ENCODE measurements at regions not wholly inside any gene's neighbourhood (a gene's known extent, or its start where the extent isn't known, plus 50 kb on each side); places are given as distances from the start of the nearest gene placed in this dataset.

DNA sequence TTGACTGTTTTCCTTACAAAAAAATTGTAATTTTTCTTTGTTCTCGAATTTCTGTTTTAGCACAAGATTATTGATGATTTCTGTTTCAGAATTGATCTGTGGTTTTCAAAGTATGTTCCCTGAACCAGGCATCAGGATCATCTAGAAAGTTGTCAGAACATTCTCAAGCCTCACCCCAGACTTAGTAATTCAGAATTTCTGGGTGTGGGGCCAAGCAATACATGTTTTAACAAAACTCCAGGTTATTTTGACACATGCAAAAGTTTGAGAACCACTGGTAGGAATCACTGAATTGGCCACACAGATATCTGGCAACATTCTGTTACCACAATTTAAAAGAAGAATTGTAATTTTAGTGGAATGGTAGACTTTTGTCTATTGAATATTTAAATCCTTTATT, 1173.9 kb upstream of the LRRTM3 start:
- intact Hi-C loops (cut with micrococcal nuclease; ENCODE audit: unreplicated experiment): no loop called here
- no peaks in the 10 kb centered on the region for H3K27me3 ChIP-seq (replicated peaks; ENCODE audit: insufficient read depth, low read depth, low read length, poor library complexity)

DNA sequence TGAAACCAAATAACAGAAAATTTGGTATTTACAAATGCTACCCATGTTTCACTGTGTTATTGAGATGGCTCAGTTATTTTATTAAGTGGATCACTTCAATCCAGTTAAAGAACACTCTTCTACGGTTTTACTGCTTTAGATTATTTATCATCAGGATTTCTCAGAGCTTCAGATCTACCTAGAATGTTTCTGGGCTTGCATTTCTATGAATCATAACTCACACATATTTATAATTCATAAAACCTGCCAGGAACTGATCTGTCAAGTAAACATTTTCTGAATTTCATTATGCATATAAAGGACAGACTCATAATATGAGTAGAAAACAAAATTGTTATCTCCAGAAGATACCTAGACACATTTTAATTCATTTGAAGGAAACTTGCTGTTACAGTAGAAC, 1172.3 kb upstream of the LRRTM3 start:
- Histone ChIP-seq H3K36me3 (ENCODE audit: insufficient read depth, low read length, poor library complexity, severe bottlenecking) (no peaks in the 10 kb centered on the region), H3K27me3 (replicated peaks; ENCODE audit: insufficient read depth, low read depth, low read length, poor library complexity) (no peaks in the 10 kb centered on the region), H3K27ac (ENCODE audit: low read depth, low read length, poor library complexity, severe bottlenecking) (no peak overlapping the region), H3K9me3 (ENCODE audit: low read depth, low read length, poor library complexity, severe bottlenecking) (no peaks in the 10 kb centered on the region), H3K4me1 (ENCODE audit: insufficient read depth, low read length, poor library complexity, severe bottlenecking) (no peaks in the 10 kb centered on the region), H3K4me3 (ENCODE audit: low read depth, low read length, poor library complexity, severe bottlenecking) (no peak overlapping the region)
- intact Hi-C loops (cut with micrococcal nuclease; ENCODE audit: unreplicated experiment): no loop called here
- ChIA-PET POLR2A (ENCODE audit: low non-redundant PET) (no interaction called here), CTCF (no interaction called here)
- BruUV-seq (replicated peaks): no TSS peak
- DNase-seq (ENCODE audit: low spot score): no peak
- TF ChIP-seq EZH2 (IDR thresholded peaks at IDR 0.05; ENCODE audit: borderline replicate concordance, low read depth, low read length, poor library complexity, severe bottlenecking): no peak
- TF ChIP-seq, protein P1, sequence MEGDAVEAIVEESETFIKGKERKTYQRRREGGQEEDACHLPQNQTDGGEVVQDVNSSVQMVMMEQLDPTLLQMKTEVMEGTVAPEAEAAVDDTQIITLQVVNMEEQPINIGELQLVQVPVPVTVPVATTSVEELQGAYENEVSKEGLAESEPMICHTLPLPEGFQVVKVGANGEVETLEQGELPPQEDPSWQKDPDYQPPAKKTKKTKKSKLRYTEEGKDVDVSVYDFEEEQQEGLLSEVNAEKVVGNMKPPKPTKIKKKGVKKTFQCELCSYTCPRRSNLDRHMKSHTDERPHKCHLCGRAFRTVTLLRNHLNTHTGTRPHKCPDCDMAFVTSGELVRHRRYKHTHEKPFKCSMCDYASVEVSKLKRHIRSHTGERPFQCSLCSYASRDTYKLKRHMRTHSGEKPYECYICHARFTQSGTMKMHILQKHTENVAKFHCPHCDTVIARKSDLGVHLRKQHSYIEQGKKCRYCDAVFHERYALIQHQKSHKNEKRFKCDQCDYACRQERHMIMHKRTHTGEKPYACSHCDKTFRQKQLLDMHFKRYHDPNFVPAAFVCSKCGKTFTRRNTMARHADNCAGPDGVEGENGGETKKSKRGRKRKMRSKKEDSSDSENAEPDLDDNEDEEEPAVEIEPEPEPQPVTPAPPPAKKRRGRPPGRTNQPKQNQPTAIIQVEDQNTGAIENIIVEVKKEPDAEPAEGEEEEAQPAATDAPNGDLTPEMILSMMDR (conservative IDR thresholded peaks at IDR 0.05; ENCODE audit: low read depth, low read length): no peak

More for the DNA sequence above, 1173.9 kb upstream of the LRRTM3 start:
- no peak for DNase-seq (ENCODE audit: low spot score)
- Histone ChIP-seq H3K4me1 (ENCODE audit: insufficient read depth, low read length, poor library complexity, severe bottlenecking) (no peaks in the 10 kb centered on the region), H3K4me3 (ENCODE audit: low read depth, low read length, poor library complexity, severe bottlenecking) (no peak overlapping the region), H3K36me3 (ENCODE audit: insufficient read depth, low read length, poor library complexity, severe bottlenecking) (no peaks in the 10 kb centered on the region), H3K9me3 (ENCODE audit: low read depth, low read length, poor library complexity, severe bottlenecking) (no peaks in the 10 kb centered on the region), H3K27ac (ENCODE audit: low read depth, low read length, poor library complexity, severe bottlenecking) (no peak overlapping the region)
- no TSS peak for BruUV-seq (replicated peaks)
- ChIA-PET CTCF (no interaction called here), POLR2A (ENCODE audit: low non-redundant PET) (no interaction called here)
- TF ChIP-seq EZH2 (IDR thresholded peaks at IDR 0.05; ENCODE audit: borderline replicate concordance, low read depth, low read length, poor library complexity, severe bottlenecking): no peak
- TF ChIP-seq, protein P1 (conservative IDR thresholded peaks at IDR 0.05; ENCODE audit: low read depth, low read length): no peak

DNA sequence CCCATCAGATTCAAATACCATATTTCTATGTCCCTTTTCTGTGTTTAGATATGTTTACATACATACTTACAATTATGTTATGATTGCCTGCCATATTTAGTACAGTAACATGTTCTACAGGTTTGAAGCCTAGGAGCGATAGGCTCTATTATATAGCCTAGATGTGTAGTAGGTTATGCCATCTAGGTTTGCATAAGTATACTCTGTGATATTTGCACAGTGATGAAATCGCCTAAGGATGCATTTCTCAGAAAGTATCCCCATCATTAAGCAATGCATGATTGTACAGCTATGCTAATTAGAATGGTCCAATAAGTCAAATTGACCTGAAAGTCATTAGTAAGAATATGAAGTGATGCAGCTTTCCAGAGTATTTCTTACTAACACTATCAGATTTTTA, 1171.7 kb upstream of the LRRTM3 start:
- DNase-seq (ENCODE audit: low spot score): no peak
- intact Hi-C loops (cut with micrococcal nuclease; ENCODE audit: unreplicated experiment): no loop called here
- ChIA-PET POLR2A (ENCODE audit: low non-redundant PET) (no interaction called here), CTCF (no interaction called here)
- no TSS peak for BruUV-seq (replicated peaks)
- Histone ChIP-seq H3K4me3 (ENCODE audit: low read depth, low read length, poor library complexity, severe bottlenecking) (no peak overlapping the region), H3K27ac (ENCODE audit: low read depth, low read length, poor library complexity, severe bottlenecking) (no peak overlapping the region), H3K36me3 (ENCODE audit: insufficient read depth, low read length, poor library complexity, severe bottlenecking) (no peaks in the 10 kb centered on the region), H3K4me1 (ENCODE audit: insufficient read depth, low read length, poor library complexity, severe bottlenecking) (no peaks in the 10 kb centered on the region), H3K9me3 (ENCODE audit: low read depth, low read length, poor library complexity, severe bottlenecking) (no peaks in the 10 kb centered on the region), H3K27me3 (replicated peaks; ENCODE audit: insufficient read depth, low read depth, low read length, poor library complexity) (no peaks in the 10 kb centered on the region)
- TF ChIP-seq, protein P1 (conservative IDR thresholded peaks at IDR 0.05; ENCODE audit: low read depth, low read length): no peak
- no peak for TF ChIP-seq EZH2 (IDR thresholded peaks at IDR 0.05; ENCODE audit: borderline replicate concordance, low read depth, low read length, poor library complexity, severe bottlenecking)

All from A673 (cell line).